Activated CD4-positive, alpha-beta T cell treated with anti-CD3 and anti-CD28 coated beads, Interleukin-2, Interleukin-4, amounts not matched to agents 100 ng/mL and 50 ng/mL, durations not matched to agents 16 hours and 8 hours (primary cell): ENCODE measurements at regions not wholly inside any gene's neighbourhood (a gene's known extent, or its start where the extent isn't known, plus 50 kb on each side); places are given as distances from the start of the nearest gene placed in this dataset.

ENCODE experiments used
- DNase-seq: peaks from one replicate; pipeline ENCODE4 v3.0.0-alpha.2; 2020; ENCODE audit warnings: low spot score

DNA sequence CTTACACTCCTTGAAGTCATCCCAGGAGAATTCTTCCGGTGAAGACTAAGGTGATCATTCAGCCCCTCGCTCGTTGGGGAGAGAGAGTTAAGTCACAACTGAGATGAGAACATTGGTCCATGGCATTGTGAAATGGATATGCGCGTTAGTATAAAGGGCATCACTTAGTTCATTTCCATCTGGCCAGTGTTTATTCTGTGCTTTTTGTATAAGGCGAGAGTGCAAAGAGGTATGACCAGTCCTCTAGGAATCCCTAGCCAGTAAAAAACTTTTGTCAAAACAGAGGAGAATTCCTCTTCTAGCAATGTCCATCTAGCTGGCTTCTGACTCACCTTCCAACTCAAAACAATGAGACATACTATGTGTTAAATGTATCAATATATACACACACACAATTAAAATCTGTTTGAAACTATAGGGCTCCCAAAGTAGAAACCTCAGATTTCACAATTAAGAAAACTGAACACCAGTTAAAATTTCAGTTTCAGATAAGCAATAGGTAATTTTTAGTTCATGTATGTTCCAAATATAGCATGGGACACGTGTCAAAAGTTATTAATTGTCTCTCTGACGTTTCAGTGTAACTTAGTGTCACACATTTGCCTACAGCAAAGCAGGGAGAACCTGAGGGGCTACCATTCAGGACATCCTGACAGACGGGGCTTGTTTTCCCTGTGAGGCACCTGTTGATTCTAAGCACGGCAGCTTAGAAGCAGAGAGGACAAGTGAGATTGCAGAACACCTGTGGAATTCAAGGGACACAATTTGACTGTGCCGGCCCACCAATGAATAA, 158.9 kb downstream of the KLF6 start:
- DNase-seq = no peak

DNA sequence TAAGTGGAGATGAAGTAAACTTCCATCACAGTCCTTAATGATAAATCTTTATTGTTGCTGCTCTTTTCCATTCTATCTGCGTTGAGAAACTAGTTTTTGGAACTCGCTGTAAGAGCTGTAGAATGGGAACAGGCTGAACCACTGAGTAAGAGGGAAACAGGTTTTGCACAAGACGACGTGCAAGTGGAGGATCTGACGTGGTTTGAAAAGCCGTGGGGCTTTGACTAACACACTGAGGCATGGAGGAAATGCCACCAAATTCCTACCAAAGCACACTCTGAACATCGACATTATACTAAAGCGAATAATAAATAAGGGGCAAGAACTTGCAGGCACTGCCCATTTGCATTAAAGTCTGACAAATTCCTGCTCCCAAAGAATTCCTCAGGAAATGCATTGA, 160.6 kb downstream of the KLF6 start:
- DNase-seq = peak; percentile 17

DNA sequence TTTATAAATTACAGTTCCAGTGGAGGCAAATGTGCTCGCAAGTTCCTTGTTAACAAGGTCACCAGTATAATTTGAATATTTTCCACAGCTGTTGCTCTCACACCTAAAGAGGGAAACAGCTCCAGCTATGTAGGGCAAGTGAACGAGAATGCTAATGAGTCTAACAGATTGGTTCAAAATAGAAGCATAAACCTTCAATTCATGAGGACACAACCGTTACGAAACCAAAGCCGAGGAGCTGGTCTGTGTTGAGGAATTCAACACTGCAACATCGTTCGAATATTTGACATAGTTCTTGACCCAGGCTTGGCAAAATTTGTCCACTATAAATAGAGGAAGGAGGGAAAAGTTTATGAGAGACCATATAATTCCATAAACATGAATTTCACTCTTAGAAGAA, 161.3 kb downstream of the KLF6 start:
- DNase-seq = peak; percentile 1

DNA sequence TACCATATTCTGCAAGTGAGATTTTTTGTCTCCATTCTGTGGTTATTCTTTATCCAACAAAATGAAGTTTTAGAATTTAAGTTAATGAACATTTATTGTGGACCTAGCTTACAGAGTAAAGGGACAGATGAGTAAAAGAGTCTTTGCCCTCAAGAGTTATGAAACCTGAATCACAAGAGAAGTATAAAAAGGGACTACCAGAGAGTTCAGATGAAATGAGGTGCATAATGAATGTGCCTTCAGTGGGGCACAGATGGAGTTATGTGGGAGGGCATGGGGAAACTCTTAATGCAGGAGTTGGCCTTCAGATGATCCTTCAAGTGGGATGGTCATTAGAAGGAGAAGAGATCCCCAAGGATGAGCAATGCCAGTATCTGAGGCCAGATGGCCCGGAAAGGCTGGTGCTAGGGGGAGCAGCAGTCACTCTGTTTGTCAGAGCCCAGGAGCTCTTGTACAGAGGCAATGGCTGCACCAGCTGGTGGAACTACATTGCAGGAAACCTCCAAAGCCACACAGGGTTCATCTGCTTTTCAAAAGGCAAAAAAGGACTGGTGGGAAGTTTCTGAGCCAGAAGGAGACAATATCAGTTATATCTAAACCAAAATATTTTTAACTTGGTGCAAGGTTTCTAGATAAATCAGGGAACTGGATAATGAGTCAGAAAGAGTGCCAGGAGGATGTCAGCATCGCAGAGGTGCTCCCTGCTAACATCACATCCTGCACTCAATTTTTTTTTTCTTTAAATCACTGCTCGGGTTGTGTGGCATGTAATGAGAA, 162.0 kb downstream of the KLF6 start:
- DNase-seq = peak; percentile 73

DNA sequence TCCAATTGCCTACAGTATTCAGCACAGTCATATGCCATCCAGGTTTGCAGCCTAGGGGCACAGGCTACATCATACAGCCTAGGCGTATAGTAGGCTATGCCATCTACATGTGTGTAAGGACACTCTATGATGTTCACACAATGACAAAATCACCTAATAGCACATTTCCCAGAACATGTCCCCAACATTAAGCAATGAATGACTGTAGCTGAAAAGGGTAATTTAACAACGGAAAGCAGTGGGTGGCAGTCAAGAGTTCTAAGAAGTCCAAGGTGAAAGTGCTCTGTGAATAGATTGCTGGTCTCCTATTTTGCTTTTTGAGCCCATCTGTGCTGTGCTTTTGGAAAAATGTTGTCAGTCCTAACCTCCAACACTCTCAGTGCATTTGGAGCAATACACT, 162.6 kb downstream of the KLF6 start:
- DNase-seq = peak; percentile 62

DNA sequence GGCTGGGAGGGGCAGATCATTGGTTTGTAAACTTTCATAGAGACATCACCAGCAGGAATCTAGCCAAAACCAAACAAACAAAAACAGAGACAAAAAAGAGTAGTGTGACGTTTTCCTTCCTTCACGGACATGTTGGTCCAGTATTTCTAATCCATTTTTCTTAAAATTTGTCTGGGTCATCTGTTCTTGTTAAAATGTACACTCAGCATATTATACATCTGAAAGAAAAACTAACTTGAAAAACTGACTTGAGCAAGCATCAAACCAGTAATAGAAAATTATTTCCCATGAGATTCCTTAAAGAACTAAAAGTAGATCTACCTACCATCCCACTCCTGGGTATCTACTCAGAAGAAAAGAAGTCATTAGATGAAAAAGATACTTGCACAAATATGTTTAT, 164.2 kb downstream of the KLF6 start:
- DNase-seq = no peak

DNA sequence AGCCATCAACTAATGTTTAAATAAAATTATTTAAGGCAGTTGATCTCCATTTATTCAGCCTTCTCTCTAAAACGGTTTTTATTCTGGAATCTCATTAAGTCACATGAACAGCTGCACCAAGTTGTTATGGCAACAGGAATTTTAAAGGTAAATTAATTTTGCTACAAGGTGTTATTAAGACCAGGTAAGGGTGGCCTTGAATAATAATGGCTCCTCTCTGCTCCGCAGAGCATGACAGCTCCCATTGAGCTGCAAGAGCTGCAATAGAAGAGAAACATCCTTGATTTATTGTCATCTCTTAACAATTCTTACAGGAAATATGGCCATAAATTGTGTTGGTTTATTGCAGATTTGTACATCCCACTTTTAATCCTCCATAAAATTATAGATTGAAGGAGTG, 165.8 kb downstream of the KLF6 start:
- DNase-seq = no peak

DNA sequence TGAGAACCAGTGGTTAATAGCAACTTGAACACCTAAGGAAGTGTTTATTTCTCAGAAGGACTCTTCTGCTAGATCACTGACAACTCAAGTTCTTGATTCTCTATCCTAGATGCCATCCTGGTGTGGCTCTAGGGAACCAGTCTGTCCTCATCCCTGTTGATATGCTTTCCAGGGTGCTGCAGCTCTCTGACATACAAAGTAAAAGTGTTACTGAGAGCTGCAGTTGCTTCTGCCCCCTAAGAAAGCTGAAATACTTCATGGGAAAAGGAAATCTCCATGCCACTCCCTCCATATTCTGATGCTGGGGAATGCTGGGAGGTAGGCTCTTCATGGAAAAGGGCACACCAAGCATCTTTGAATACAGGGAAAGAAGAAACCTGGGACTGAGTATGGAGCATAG, 168.1 kb downstream of the KLF6 start:
- no peak for DNase-seq

DNA sequence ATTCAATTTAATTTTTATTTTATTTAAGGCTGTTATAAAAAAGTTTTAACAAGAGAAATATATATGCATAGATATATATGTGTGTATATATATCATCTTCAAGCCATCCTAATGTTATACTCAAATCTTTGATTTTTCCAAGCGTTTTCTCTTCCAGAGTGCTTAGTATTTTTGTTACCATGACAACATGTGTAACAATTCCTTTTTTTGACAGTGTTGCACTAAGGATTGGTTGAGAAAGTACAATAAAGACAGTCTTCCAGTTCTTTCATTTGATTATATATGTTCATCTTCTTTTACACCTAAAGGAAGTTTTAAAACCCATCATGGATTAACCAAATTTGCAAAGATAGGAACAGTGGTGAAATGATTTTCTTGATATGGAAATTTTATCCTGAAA, 171.7 kb downstream of the KLF6 start:
- no peak for DNase-seq

DNA sequence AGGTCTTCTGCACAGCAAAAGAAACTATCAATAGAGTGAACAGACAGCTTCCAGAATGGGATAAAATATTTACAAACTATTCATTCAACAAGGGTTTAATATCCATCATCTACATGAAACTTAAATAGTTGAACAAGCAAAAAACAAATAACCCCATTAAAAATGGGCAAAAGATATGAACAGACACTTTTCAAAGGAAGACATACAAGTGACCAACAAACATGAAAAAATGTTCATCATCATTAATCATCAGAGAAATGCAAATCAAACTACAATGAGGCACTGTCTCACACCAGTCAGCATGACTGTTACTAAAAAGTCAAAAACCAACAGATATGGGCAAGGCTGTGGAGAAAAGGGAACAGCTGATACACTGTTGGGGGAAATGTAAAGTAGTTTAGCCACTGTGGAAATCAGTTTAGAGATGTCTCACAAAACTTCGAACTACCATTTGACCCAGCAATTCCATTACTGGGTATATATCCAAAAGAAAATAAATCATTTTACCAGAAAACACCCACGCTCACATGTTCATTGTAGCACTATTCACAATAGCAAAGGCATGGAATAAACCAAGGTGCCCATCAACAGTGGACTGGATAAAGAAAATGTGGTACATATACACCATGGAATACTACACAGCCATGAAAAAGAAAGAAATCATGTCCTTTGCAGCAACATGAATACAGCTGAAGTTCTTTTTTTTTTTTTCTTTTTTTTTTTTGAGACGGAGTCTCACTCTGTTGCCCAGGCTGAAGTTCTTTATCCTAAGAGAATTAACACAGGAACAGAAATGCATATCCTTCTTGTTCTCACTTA, 172.6 kb downstream of the KLF6 start:
- no peak for DNase-seq

DNA sequence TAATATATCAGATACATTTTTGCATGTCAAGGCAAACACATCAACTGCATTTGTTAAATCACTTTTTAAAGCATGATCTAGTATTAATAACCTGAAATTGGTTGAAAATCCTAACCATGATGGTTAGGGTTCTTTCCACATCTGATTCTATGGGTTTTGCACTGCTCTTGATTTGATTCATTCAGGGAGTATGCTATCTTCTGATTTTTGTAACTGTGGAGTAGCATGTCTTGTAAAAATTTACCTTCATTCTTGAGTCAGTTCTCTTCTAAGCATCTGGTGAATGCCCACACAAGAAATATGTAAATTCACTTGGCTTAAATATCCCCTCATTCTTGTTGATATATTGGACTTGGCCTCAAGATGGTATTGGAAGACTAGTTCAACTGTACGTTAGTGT, 178.7 kb downstream of the KLF6 start:
- peak; percentile 28 for DNase-seq

DNA sequence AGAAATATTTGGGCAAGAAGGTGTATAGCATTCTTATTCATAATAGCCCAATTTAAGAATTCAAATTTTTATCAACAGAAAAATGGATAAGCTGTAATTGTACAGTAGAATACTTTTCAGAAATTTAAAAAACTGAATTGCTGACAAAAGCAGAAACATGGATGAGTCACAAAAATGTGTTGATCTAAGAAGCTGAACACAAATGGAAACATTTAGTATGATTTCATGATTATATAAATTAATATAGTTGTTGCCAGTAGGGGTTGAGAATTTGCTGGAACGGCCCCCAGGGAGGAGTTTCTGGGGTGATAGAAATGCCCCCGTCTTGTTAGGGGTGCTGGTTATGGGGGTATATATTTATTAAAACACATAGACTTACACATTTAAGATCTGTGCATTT, 179.1 kb downstream of the KLF6 start:
- DNase-seq = peak; percentile 6

DNA sequence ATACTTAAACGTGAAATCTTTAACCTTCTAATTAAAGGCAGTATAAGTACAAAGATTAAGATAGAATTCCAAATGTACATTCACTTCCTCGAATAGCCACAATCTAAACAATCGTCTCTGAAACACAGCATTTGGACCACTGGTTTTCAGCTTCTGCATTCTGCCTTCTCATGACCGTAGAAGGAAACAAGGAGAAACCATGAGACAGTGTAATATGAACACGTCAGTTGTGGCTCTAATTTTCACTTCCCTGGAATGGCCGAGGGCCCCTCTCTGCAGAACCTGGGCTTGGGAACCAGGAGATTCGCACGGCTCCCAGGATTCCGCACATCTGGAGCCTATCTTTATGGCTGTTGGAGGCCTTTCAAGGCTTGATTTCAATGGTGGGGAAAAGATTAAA, 189.3 kb downstream of the KLF6 start:
- DNase-seq = no peak

DNA sequence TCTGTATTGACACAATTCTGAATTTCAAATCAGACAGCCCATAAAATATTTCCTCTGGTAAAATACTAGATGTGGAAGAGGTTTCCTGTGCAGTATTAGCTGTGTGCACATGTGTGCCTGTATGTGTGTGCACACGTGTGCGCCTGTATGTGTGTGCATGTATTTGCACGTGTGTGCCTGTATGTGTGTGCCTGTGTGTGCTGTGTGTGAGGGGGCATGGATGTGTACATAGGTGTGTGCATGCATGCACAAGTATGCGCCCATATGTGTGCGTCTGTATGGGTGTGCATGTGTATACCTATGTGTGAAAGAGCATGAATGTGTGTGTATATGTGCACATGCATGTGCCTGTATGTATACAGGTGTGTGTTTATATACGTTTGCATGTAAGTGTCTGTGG, 191.4 kb downstream of the KLF6 start:
- DNase-seq = no peak

DNA sequence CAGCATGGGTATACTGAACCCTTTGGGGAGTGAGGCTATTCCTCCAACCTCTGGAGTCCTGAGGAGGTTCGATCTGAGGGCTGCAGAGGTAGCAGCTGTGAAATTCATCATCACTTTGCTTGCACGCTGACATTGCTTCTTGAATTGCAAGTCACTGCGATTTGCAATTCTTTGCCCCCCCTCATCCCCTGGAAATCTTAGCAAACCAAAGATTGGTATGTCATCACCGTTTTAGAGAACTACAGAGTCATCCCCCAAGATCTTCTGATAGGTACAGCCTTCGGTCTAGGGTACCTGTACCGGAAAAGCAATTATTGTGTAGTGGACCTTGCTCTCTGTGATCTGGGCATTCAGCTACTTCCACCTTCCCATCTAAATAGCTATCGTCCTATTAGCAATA, 192.6 kb downstream of the KLF6 start:
- DNase-seq = no peak

DNA sequence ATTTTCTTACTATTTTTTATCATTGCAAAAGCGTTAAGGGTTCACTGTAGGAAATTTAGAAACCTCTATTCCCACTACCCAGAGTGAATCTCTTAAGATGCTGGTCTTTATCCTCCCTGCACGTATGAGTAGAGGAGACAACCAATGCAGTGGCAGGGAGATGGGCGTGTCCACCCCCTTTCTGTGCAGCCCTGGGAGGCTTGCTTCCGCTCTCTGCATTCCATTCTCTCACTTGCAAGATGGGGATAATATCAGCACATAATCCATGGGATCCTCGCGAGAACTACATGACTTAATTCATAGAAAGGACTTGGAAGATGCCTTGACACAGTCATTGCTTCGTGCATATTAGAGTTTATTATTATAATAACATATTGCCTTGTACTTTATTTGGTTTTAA, 196.2 kb downstream of the KLF6 start:
- DNase-seq = no peak

DNA sequence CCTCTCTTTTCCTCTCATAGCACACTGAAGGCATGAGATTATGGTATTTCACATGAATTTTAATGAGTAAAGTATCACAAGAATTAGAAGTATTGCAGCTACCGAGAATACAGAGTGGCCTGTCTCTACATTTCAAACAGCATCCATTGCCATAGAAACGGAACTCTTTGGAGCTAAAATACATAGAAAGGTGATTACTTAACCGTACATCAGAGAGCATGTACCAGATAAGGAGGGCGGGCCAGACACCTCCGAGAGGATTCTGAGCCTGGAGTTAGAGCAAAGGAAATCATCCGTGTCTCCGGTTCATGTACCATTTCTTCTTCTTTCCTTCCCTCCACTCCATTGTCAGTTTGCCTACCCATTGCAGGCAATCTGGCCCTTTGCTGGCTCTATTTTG, 196.7 kb downstream of the KLF6 start:
- DNase-seq = no peak

DNA sequence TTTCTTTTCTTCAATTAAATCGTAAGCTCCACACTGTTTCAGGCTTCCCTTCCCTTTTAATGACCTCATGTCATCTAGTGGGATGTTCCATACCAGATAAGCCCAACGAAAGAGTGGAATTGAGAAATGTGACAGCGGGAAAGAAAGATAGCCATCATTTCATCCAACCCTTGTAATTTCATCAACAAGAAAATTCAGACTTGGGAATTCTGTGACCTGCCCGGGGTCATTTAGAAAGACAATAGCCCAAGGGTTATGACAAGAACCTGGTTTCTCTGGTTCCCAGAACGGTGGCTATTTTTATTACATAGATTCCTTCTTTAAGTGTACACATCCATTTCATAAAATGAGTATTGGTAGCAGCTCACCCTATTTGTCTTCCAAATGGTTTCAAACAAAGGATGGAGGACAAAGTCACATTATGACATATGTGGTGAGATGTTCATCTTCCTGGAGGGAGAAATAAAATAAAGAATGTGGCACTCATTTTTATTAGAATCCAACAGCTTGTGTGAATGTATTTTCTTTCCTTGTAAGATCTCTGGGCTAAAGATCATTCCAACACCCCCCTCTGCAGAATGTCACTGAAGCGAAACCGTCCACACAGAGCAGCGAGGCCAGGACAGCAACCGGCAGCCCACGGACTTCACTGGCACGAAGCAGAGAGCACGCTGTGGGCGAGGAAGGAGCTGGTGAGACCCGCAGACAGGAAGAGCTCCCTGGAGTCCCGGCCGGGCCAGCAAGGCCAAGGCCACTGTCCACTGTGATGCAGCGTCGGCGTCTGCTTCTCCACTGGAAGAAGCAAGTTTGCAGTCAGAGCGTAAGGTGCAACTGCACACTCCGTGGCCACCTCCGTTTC, 199.9 kb downstream of the KLF6 start:
- DNase-seq = no peak

DNA sequence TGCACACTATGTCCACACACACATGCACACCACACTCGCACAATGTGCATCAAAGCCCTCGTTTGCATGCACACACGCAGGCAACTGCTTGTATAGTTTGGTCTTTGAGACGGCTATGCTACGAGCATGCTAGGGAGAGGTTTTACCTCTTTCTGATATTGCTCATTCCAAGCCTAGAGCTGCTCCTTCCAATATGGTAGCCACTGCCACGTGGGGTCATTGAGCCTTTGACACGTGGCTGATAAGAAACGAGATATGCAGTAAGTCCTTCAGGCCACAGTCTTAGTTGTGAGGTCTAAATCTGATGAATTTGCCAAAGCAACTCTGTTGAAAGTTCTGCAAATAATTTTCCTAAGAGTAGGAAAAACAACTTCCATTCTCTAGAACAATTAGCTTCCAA, 204.4 kb downstream of the KLF6 start:
- no peak for DNase-seq

DNA sequence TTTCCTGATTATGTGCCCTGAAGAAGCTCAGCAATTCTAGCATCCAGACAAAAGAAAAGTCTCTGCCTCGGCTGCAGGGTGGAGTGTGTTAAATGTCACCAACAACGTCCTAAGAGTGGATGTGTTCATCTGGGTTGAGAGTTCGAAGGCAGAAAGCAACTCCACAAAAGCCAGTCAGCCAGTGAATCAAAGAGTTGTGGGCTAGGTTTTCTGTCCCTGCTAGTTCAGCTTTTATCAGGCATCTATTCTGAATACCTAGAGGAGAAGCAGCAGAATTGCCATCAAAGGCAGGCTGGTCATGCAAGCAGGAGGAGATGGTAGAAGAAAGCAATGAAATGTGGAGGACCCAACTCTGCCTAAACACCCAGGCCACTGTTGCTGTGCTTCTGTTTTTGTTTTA, 205.2 kb downstream of the KLF6 start:
- DNase-seq = no peak

DNA sequence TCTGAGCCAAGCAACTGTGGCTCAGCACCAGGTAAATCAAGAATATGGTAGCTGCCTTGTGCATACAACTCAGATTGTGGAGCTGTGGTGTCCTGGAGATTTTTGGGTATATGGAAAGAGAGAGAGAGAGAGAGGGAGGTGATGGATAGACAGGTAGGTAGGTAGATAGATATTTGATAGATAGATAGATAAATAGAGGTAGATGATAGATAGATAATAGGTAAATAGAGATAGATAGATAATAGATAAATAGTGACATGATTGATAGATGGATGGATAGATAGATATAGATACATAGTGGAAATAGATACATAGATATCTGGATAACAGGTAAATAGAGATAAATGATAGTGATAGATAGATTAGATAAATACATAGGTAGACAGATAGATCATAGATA, 206.3 kb downstream of the KLF6 start:
- DNase-seq = no peak

DNA sequence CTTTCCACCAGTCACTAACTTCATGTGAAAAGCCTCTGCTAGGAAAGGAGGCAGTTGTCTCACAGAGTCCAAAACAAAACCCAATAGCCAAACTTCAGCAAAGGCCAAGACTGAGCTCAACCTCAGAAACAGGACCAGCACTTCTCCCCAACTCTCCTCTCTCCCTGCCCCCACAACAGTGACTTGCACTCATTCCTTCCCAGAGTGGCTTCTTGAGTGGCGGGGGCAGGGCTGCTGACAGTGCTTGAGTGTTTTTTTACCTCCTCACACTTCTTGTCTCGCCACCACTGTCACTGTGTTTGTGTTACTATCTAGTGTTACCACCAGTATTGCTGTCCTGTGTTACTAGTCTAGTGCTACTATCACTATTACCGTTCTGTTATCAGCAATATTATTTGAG, 206.8 kb downstream of the KLF6 start:
- no peak for DNase-seq
